ENCODE measurements at regions not wholly inside any gene's neighbourhood (a gene's known extent, or its start where the extent isn't known, plus 50 kb on each side); places are given as distances from the start of the nearest gene placed in this dataset.

- no peaks in the 10 kb centered on the region for H4K20me1 ChIP-seq (ENCODE audit: insufficient read depth, low read length)
- no TSS peak for BruUV-seq (replicated peaks)
- no peaks in the 10 kb centered on the region for H3K4me1 ChIP-seq (ENCODE audit: insufficient read depth, low read length, poor library complexity, severe bottlenecking)
- H3K4me2 ChIP-seq (ENCODE audit: low read length), result no peak overlapping the region
- intact Hi-C loops (cut with micrococcal nuclease; ENCODE audit: unreplicated experiment), result no loop called here
- H3K79me2 ChIP-seq (ENCODE audit: insufficient read depth, low read depth, low read length), result no peaks in the 10 kb centered on the region
- H3K36me3 ChIP-seq (ENCODE audit: insufficient read depth, low read length), result no peaks in the 10 kb centered on the region
- no peak overlapping the region for H3K27ac ChIP-seq (ENCODE audit: low read depth, low read length, poor library complexity, severe bottlenecking)
- no peaks in the 10 kb centered on the region for H3K9me2 ChIP-seq (ENCODE audit: insufficient read depth, low read length)
- no peak for DNase-seq (ENCODE audit: low spot score)
- no peak for TF ChIP-seq CTCF (conservative IDR thresholded peaks at IDR 0.05; ENCODE audit: low read length)
- TF ChIP-seq EZH2phosphoT487 (IDR thresholded peaks at IDR 0.05; ENCODE audit: borderline replicate concordance, low read depth, low read length), result no peak
- ChIA-PET POLR2A (no interaction called here), CTCF (ENCODE audit: unreplicated experiment) (no interaction called here)
- no peaks in the 10 kb centered on the region for H3K9me3 ChIP-seq (ENCODE audit: low read length)
- H2AFZ ChIP-seq (ENCODE audit: low read length), result no peak overlapping the region
- H3K4me3 ChIP-seq (ENCODE audit: low read depth, low read length, poor library complexity, severe bottlenecking), result no peak overlapping the region
Observed at GRCh38 chr1:105934806-105935205, 1121.7 kb upstream of the PRMT6 start.

- H3K4me2 ChIP-seq (ENCODE audit: low read length), result no peak overlapping the region
- TF ChIP-seq EZH2phosphoT487 (IDR thresholded peaks at IDR 0.05; ENCODE audit: borderline replicate concordance, low read depth, low read length) (no peak), CTCF (conservative IDR thresholded peaks at IDR 0.05; ENCODE audit: low read length) (no peak)
- no peak overlapping the region for H3K4me3 ChIP-seq (ENCODE audit: low read depth, low read length, poor library complexity, severe bottlenecking)
- ChIA-PET POLR2A (interaction anchor here (1.1 kb wide), 1 partner anchor 9 kb away, joined by 6 read pairs; no protein-coding TSS in a partner anchor), CTCF (ENCODE audit: unreplicated experiment) (no interaction called here)
- no peak overlapping the region for H3K27ac ChIP-seq (ENCODE audit: low read depth, low read length, poor library complexity, severe bottlenecking)
- no peaks in the 10 kb centered on the region for H3K4me1 ChIP-seq (ENCODE audit: insufficient read depth, low read length, poor library complexity, severe bottlenecking)
- H3K9me3 ChIP-seq (ENCODE audit: low read length), result no peaks in the 10 kb centered on the region
- BruUV-seq (replicated peaks), result no TSS peak
- intact Hi-C loops (cut with micrococcal nuclease; ENCODE audit: unreplicated experiment), result no loop called here
- no peaks in the 10 kb centered on the region for H3K36me3 ChIP-seq (ENCODE audit: insufficient read depth, low read length)
- no peaks in the 10 kb centered on the region for H4K20me1 ChIP-seq (ENCODE audit: insufficient read depth, low read length)
- DNase-seq (ENCODE audit: low spot score), result no peak
- no peak overlapping the region for H2AFZ ChIP-seq (ENCODE audit: low read length)
- no peaks in the 10 kb centered on the region for H3K79me2 ChIP-seq (ENCODE audit: insufficient read depth, low read depth, low read length)
- H3K9me2 ChIP-seq (ENCODE audit: insufficient read depth, low read length), result no peaks in the 10 kb centered on the region
Observed at GRCh38 chr1:105964879-105965278, 1091.6 kb upstream of the PRMT6 start.

GRCh38 chr1:105997516-105997915, 1059.0 kb upstream of the PRMT6 start:
- no peaks in the 10 kb centered on the region for H3K9me3 ChIP-seq (ENCODE audit: low read length)
- ChIA-PET CTCF (ENCODE audit: unreplicated experiment) (no interaction called here), POLR2A (no interaction called here)
- DNase-seq (ENCODE audit: low spot score), result no peak
- no peaks in the 10 kb centered on the region for H3K4me1 ChIP-seq (ENCODE audit: insufficient read depth, low read length, poor library complexity, severe bottlenecking)
- intact Hi-C loops (cut with micrococcal nuclease; ENCODE audit: unreplicated experiment), result no loop called here
- no peak overlapping the region for H2AFZ ChIP-seq (ENCODE audit: low read length)
- no peak overlapping the region for H3K4me2 ChIP-seq (ENCODE audit: low read length)
- H3K4me3 ChIP-seq (ENCODE audit: low read depth, low read length, poor library complexity, severe bottlenecking), result no peak overlapping the region
- no peak overlapping the region for H3K27ac ChIP-seq (ENCODE audit: low read depth, low read length, poor library complexity, severe bottlenecking)
- no TSS peak for BruUV-seq (replicated peaks)
- TF ChIP-seq CTCF (conservative IDR thresholded peaks at IDR 0.05; ENCODE audit: low read length) (no peak), EZH2phosphoT487 (IDR thresholded peaks at IDR 0.05; ENCODE audit: borderline replicate concordance, low read depth, low read length) (no peak)
- H4K20me1 ChIP-seq (ENCODE audit: insufficient read depth, low read length), result no peaks in the 10 kb centered on the region
- H3K9me2 ChIP-seq (ENCODE audit: insufficient read depth, low read length), result no peaks in the 10 kb centered on the region
- no peaks in the 10 kb centered on the region for H3K79me2 ChIP-seq (ENCODE audit: insufficient read depth, low read depth, low read length)
- H3K36me3 ChIP-seq (ENCODE audit: insufficient read depth, low read length), result no peaks in the 10 kb centered on the region

All from OCI-LY7 (cell line).